ENCODE measurements at regions not wholly inside any gene's neighbourhood (a gene's known extent, or its start where the extent isn't known, plus 50 kb on each side); places are given as distances from the start of the nearest gene placed in this dataset.

DNA sequence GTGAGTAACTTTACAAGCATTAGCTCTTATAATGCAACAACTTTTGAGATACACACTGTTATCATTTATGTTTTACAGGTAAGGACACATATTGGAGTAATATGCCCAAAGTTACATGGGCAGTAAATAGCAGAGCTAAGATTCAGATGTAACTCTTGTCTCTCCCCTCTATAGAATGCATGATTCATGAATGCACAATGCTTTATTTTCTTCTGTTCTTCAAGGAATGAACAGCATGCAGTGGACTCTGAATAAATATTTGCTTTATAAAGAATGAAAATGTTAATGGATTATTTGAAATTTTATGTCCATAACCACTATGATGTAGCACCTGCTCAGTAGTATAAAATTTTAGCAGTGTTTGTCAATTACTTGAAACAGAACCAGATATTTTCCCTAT lies 629.5 kb downstream of the KCTD16 start:
- TF ChIP-seq, protein P1, sequence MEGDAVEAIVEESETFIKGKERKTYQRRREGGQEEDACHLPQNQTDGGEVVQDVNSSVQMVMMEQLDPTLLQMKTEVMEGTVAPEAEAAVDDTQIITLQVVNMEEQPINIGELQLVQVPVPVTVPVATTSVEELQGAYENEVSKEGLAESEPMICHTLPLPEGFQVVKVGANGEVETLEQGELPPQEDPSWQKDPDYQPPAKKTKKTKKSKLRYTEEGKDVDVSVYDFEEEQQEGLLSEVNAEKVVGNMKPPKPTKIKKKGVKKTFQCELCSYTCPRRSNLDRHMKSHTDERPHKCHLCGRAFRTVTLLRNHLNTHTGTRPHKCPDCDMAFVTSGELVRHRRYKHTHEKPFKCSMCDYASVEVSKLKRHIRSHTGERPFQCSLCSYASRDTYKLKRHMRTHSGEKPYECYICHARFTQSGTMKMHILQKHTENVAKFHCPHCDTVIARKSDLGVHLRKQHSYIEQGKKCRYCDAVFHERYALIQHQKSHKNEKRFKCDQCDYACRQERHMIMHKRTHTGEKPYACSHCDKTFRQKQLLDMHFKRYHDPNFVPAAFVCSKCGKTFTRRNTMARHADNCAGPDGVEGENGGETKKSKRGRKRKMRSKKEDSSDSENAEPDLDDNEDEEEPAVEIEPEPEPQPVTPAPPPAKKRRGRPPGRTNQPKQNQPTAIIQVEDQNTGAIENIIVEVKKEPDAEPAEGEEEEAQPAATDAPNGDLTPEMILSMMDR (IDR thresholded peaks at IDR 0.05; ENCODE audit: low read depth, low read length), result no peak
- TF ChIP-seq POLR2A (IDR thresholded peaks at IDR 0.05; ENCODE audit: extremely low read depth, insufficient read length), result no peak
- no peak for TF ChIP-seq MYC (IDR thresholded peaks at IDR 0.05; ENCODE audit: low read depth, low read length)
- TF ChIP-seq, protein P2, sequence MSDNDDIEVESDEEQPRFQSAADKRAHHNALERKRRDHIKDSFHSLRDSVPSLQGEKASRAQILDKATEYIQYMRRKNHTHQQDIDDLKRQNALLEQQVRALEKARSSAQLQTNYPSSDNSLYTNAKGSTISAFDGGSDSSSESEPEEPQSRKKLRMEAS (IDR thresholded peaks at IDR 0.05; ENCODE audit: low read depth, low read length), result no peak

Data from NB4 (cell line).